IMR-90 (cell line): ENCODE measurements at regions not wholly inside any gene's neighbourhood (a gene's known extent, or its start where the extent isn't known, plus 50 kb on each side); places are given as distances from the start of the nearest gene placed in this dataset.

Source experiments
- ATAC-seq: fragments of 200-7000 bp; cut with Tn5 transposase; 2 replicates; pipeline ENCODE4 v1.9.1; 2020; ENCODE audit warnings: low read depth, mild to moderate bottlenecking, moderate library complexity
- BruUV-seq: library from RNA; stranded (reverse); fragments of 400-500 nt; replicated peaks from 2 replicates; lab custom pipeline; 2021; lab: Mats Ljungman, UMichigan
- CTCF ChIA-PET: fragments of 300-600 bp; formaldehyde crosslinking; extraction: SDS; loops from one replicate; lab custom pipeline; 2021; ENCODE audit warnings: antibody characterized with exemption; lab: Yijun Ruan, JAX
- POLR2A ChIA-PET: fragments of 300-600 bp; sonication (Branson Sonifier 250); formaldehyde crosslinking; loops from one replicate; lab custom pipeline; 2022; ENCODE audit warnings: antibody characterized with exemption; ENCODE audit not compliant: unreplicated experiment; lab: Charles Lee
- DNase-seq: peaks from one replicate; pipeline ENCODE4 v3.0.0; 2013
- H2AFZ ChIP-seq: replicated peaks from 2 replicates; pipeline ENCODE3; 2013; ENCODE audit warnings: low read length, mild to moderate bottlenecking; ENCODE audit not compliant: poor library complexity
- H2AK5ac ChIP-seq: 2 replicates; pipeline ENCODE4 v1.6.1; 2013; ENCODE audit warnings: low read depth, low read length, inconsistent platforms
- H2AK9ac ChIP-seq: replicated peaks from 2 replicates; pipeline ENCODE3; 2013; ENCODE audit warnings: mild to moderate bottlenecking, low read depth, low read length, moderate library complexity; ENCODE audit not compliant: poor library complexity
- H2BK120ac ChIP-seq: 2 replicates; pipeline ENCODE4 v1.6.1; 2013; ENCODE audit warnings: low read depth, low read length, inconsistent platforms
- H2BK15ac ChIP-seq: 3 replicates; pipeline ENCODE4 v1.6.1; 2013; ENCODE audit warnings: low read depth, low read length, inconsistent platforms
- H2BK20ac ChIP-seq: 2 replicates; pipeline ENCODE4 v1.6.1; 2013; ENCODE audit warnings: low read depth, mild to moderate bottlenecking, inconsistent platforms, low read length, moderate library complexity
- H2BK5ac ChIP-seq: 2 replicates; pipeline ENCODE4 v1.6.1; 2013; ENCODE audit warnings: mild to moderate bottlenecking, low read depth, low read length, inconsistent platforms; ENCODE audit not compliant: poor library complexity, severe bottlenecking
- H3K14ac ChIP-seq: replicated peaks from 2 replicates; pipeline ENCODE4 v1.6.1; 2013; ENCODE audit warnings: low read depth, low read length, inconsistent platforms
- H3K18ac ChIP-seq: 2 replicates; pipeline ENCODE4 v1.6.1; 2013; ENCODE audit warnings: low read depth, low read length, control low read depth
- H3K23ac ChIP-seq: 2 replicates; pipeline ENCODE4 v1.6.1; 2013; ENCODE audit warnings: low read depth, low read length, inconsistent platforms
- H3K27ac ChIP-seq: 2 replicates; pipeline ENCODE4 v1.5.1; 2013; ENCODE audit warnings: mild to moderate bottlenecking, control low read depth, low read length; ENCODE audit not compliant: insufficient read depth
- H3K27me3 ChIP-seq: 2 replicates; pipeline ENCODE4 v1.6.1; 2013; ENCODE audit warnings: low read length; ENCODE audit not compliant: control insufficient read depth, insufficient read depth
- H3K36me3 ChIP-seq: 2 replicates; pipeline ENCODE4 v1.6.1; 2013; ENCODE audit warnings: low read length, mixed read lengths; ENCODE audit not compliant: control insufficient read depth, insufficient read depth
- H3K4ac ChIP-seq: 2 replicates; pipeline ENCODE4 v1.6.1; 2013; ENCODE audit warnings: low read depth, low read length, inconsistent platforms
- H3K4me1 ChIP-seq: 2 replicates; pipeline ENCODE4 v1.6.1; 2013; ENCODE audit warnings: low read length, mixed read lengths; ENCODE audit not compliant: control insufficient read depth, insufficient read depth
- H3K4me2 ChIP-seq: 2 replicates; pipeline ENCODE4 v1.6.1; 2013; ENCODE audit warnings: low read depth, mild to moderate bottlenecking, control low read depth, low read length, moderate library complexity
- H3K4me3 ChIP-seq: 2 replicates; pipeline ENCODE4 v1.5.1; 2013; ENCODE audit warnings: low read depth, mild to moderate bottlenecking, control low read depth, low read length, moderate library complexity; ENCODE audit not compliant: insufficient read depth
- H3K56ac ChIP-seq: 2 replicates; pipeline ENCODE4 v1.6.1; 2013; ENCODE audit warnings: low read length, inconsistent platforms; ENCODE audit not compliant: insufficient read depth; ENCODE audit errors: extremely low read depth
- H3K79me1 ChIP-seq, 2 experiments: 2 replicates each; pipeline ENCODE4 v1.6.1; 2013; ENCODE audit warnings: low read length in 2 of 2, inconsistent platforms in 1 of 2, low read depth in 1 of 2
- H3K9ac ChIP-seq: 2 replicates; pipeline ENCODE4 v1.6.1; 2013; ENCODE audit warnings: low read depth, low read length, control low read depth
- H3K9me1 ChIP-seq: 2 replicates; pipeline ENCODE4 v1.6.1; 2013; ENCODE audit warnings: low read length, inconsistent platforms; ENCODE audit not compliant: insufficient read depth
- H3K9me3 ChIP-seq: 2 replicates; pipeline ENCODE4 v1.6.1; 2013; ENCODE audit warnings: low read length; ENCODE audit not compliant: control insufficient read depth, insufficient read depth
- H4K20me1 ChIP-seq: 2 replicates; pipeline ENCODE4 v1.6.1; 2013; ENCODE audit warnings: low read length, inconsistent platforms; ENCODE audit not compliant: insufficient read depth
- H4K5ac ChIP-seq: 2 replicates; pipeline ENCODE4 v1.6.1; 2013; ENCODE audit warnings: mild to moderate bottlenecking, low read depth, low read length, control low read depth
- H4K8ac ChIP-seq, 2 experiments: 2 replicates each; pipeline ENCODE4 v1.6.1; 2013; ENCODE audit warnings: low read depth in 2 of 2, low read length in 2 of 2, control low read depth in 1 of 2, inconsistent platforms in 1 of 2
- H4K91ac ChIP-seq: 2 replicates; pipeline ENCODE4 v1.6.1; 2013; ENCODE audit warnings: low read depth, low read length, inconsistent platforms; ENCODE audit not compliant: insufficient read depth
- BHLHE40 ChIP-seq: fragments of 150-350 bp; IDR thresholded peaks from 2 replicates; pipeline ENCODE4 v1.6.1; 2016; ENCODE audit warnings: mild to moderate bottlenecking, low read depth, low read length
- CEBPB ChIP-seq: IDR thresholded peaks from 2 replicates; pipeline ENCODE4 v1.6.1; 2012; ENCODE audit warnings: low read depth, low read length, improper control_type of control experiment
- CHD1 ChIP-seq: IDR thresholded peaks from 2 replicates; pipeline ENCODE4 v1.6.1; 2012; ENCODE audit warnings: low read depth, low read length, improper control_type of control experiment
- FOS ChIP-seq: fragments of 150-350 bp; IDR thresholded peaks from 2 replicates; pipeline ENCODE4 v1.6.1; 2016; ENCODE audit warnings: low read depth, low read length
- MAFK ChIP-seq: IDR thresholded peaks from 2 replicates; pipeline ENCODE4 v1.6.1; 2012; ENCODE audit warnings: low read depth, low read length, improper control_type of control experiment
- MAZ ChIP-seq: IDR thresholded peaks from 2 replicates; pipeline ENCODE4 v1.6.1; 2012; ENCODE audit warnings: low read depth, mild to moderate bottlenecking, low read length, improper control_type of control experiment, moderate library complexity, borderline replicate concordance
- MXI1 ChIP-seq: IDR thresholded peaks from 2 replicates; pipeline ENCODE4 v1.6.1; 2012; ENCODE audit warnings: low read depth, mild to moderate bottlenecking, low read length, moderate library complexity, borderline replicate concordance
- NFE2L2 ChIP-seq: fragments of 150-350 bp; IDR thresholded peaks from 2 replicates; pipeline ENCODE4 v1.6.1; 2016; ENCODE audit warnings: low read depth, mild to moderate bottlenecking, low read length
- POLR2A ChIP-seq: IDR thresholded peaks from 2 replicates; pipeline ENCODE4 v1.6.1; 2012; ENCODE audit warnings: mild to moderate bottlenecking, low read depth, low read length
- RCOR1 ChIP-seq: IDR thresholded peaks from 2 replicates; pipeline ENCODE4 v1.6.1; 2012; ENCODE audit warnings: mild to moderate bottlenecking, low read length, improper control_type of control experiment; ENCODE audit not compliant: insufficient replicate concordance
- RFX5 ChIP-seq: IDR thresholded peaks from 2 replicates; pipeline ENCODE4 v1.8.0; 2012; ENCODE audit warnings: low read depth, mild to moderate bottlenecking, low read length, moderate library complexity
- WGBS, 2 experiments: methylation state at CpG; one replicate each; pipeline versions ENCODE4 v1.1.5 to v1.1.7; 2013; ENCODE audit warnings: missing lambda C conversion rate in 2 of 2; ENCODE audit not compliant: insufficient read length in 1 of 2; ENCODE audit errors: extremely low coverage in 2 of 2; 5-methylcytosine and 5-hydroxymethylcytosine counted together
- dilution Hi-C: fragments of 300-500 bp; cut with HindIII; formaldehyde crosslinking; loops from one replicate; pipeline ENCODE4 v1.14.3; 2018; ENCODE audit warnings: low sequenced_read_pairs; ENCODE audit not compliant: unreplicated experiment
- in situ Hi-C: fragments of 300-500 bp; cut with MboI; formaldehyde crosslinking; loops from 3 replicates; pipeline ENCODE4 v1.14.3; 2019; ENCODE audit warnings: low sequenced_read_pairs, inconsistent platforms, mixed read lengths
- intact Hi-C: fragments of 100-400 bp; cut with micrococcal nuclease; formaldehyde crosslinking; loops from 2 replicates; pipeline ENCODE4 v1.10.0; 2022
- TF ChIP-seq, protein P1 (sequence below): fragments of 150-350 bp; IDR thresholded peaks from 2 replicates; pipeline ENCODE4 v1.6.1; 2017; ENCODE audit warnings: mild to moderate bottlenecking, antibody characterized with exemption, low read length, low read depth
- TF ChIP-seq, protein P2 (sequence below): conservative IDR thresholded peaks from 2 replicates; pipeline ENCODE4 v1.5.1; 2012; ENCODE audit warnings: mild to moderate bottlenecking, low read depth, low read length, improper control_type of control experiment
- TF ChIP-seq, protein P3 (sequence below): fragments of 150-350 bp; IDR thresholded peaks from 2 replicates; pipeline ENCODE4 v1.6.1; 2016; ENCODE audit warnings: low read depth, mild to moderate bottlenecking, low read length, moderate library complexity, borderline replicate concordance

DNA sequence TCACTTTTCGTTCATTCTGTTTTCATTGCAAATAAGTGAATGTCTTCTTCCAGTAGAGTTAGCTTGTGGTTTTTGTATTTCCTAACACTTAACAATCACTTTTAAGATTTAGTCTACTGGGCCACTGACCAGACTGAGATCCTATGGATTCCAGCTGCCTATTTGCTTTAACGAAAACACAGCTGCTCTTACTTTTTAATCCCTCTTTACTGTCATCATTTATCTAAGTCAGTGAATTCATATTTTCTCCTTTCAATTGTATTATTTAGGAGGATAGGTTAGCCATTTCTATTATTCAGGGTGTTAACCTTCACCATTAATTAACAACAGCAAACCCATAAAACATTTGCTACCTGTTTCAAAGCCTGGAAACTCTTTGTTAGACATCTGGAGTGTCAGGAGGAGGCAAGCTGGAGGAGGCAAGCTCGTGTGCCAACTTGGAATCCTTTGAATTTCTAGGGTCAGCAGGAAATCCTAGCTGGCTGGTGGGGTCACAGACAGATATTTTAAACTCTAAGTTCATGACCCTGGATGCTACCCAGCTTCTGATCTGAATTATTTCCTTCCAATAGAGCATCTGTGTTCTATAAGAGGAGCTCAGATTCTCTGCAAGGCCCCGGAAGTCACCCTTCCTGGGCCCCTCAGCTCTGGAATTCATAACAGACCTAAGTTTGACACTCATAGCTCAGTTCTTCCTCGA, 385.3 kb downstream of the RBM43 start:
- peaks cover 12% of the 10 kb centered on the region for H3K4me1 ChIP-seq
- CTCF ChIA-PET, result interaction anchor here (0.7 to 1.3 kb wide), 4 partner anchors 33 to 362 kb away, joined by 3 read pairs; no protein-coding TSS in a partner anchor
- H4K91ac ChIP-seq, result peak overlapping the region; percentile 32; the same call in 1 of the 2 replicates
- ATAC-seq (peak; percentile 45), DNase-seq (peak; percentile 76)
- peak overlapping the region; percentile 27 for H3K18ac ChIP-seq
- peak overlapping the region; percentile 32 for H3K4me2 ChIP-seq
- H3K4me3 ChIP-seq, result no peak overlapping the region
- no peaks in the 10 kb centered on the region for H3K79me1 ChIP-seq
- H3K9me1 ChIP-seq, result no peaks in the 10 kb centered on the region
- BruUV-seq, result no TSS peak
- intact Hi-C loops, result loop anchor here (5.0 to 10.0 kb wide), 3 partner anchors 252 to 382 kb away; no protein-coding TSS in a partner anchor
- H3K23ac ChIP-seq, result no peak overlapping the region
- POLR2A ChIA-PET, result interaction anchor here (0.6 kb wide), 1 partner anchor 128 kb away, joined by 3 read pairs; no protein-coding TSS in a partner anchor
- no peak overlapping the region for H3K9ac ChIP-seq
- peak overlapping the region; percentile 91; the same call in 1 of the 2 replicates for H3K27ac ChIP-seq
- WGBS, 2 experiments, result no CpG with 5 or more reads among the region's 5 CpGs
- peaks cover 2% of the 10 kb centered on the region; the same call in 1 of the 2 replicates for H3K9me3 ChIP-seq
- H2BK15ac ChIP-seq, result peak overlapping the region; percentile 57; the same call in 2 of the 3 replicates
- H3K36me3 ChIP-seq, result no peaks in the 10 kb centered on the region
- no peak overlapping the region for H2AK5ac ChIP-seq
- H4K5ac ChIP-seq, result peak overlapping the region; percentile 75
- H2BK20ac ChIP-seq, result peak overlapping the region; percentile 4; the same call in 1 of the 2 replicates
- in situ Hi-C loops, result no loop called here
- no peak overlapping the region for H2AK9ac ChIP-seq
- H4K20me1 ChIP-seq, result no peaks in the 10 kb centered on the region
- peak overlapping the region; percentile 74 for H2BK5ac ChIP-seq
- H3K4ac ChIP-seq, result peak overlapping the region; percentile 58; the same call in 1 of the 2 replicates
- peak overlapping the region; percentile 47; the same call in 1 of the 2 replicates for H2BK120ac ChIP-seq
- peak overlapping the region; percentile 32; the same call in 1 of the 2 replicates for H3K56ac ChIP-seq
- H2AFZ ChIP-seq, result no peak overlapping the region
- H3K14ac ChIP-seq, result no peak overlapping the region; the same call in 1 of the 2 replicates
- H4K8ac ChIP-seq, result peak overlapping the region in 1 of 2 experiments; percentile 65; a peak in 3 of 4 replicates
- dilution Hi-C loops, result no loop called here
- H3K27me3 ChIP-seq, result no peaks in the 10 kb centered on the region
- TF ChIP-seq NFE2L2 (no peak), CEBPB (no peak), BHLHE40 (no peak), FOS (no peak), POLR2A (no peak), RCOR1 (no peak), RFX5 (no peak), MXI1 (no peak), MAFK (no peak), CHD1 (no peak), MAZ (no peak)
- TF ChIP-seq, protein P1, sequence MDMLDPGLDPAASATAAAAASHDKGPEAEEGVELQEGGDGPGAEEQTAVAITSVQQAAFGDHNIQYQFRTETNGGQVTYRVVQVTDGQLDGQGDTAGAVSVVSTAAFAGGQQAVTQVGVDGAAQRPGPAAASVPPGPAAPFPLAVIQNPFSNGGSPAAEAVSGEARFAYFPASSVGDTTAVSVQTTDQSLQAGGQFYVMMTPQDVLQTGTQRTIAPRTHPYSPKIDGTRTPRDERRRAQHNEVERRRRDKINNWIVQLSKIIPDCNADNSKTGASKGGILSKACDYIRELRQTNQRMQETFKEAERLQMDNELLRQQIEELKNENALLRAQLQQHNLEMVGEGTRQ, result no peak
- TF ChIP-seq, protein P2, sequence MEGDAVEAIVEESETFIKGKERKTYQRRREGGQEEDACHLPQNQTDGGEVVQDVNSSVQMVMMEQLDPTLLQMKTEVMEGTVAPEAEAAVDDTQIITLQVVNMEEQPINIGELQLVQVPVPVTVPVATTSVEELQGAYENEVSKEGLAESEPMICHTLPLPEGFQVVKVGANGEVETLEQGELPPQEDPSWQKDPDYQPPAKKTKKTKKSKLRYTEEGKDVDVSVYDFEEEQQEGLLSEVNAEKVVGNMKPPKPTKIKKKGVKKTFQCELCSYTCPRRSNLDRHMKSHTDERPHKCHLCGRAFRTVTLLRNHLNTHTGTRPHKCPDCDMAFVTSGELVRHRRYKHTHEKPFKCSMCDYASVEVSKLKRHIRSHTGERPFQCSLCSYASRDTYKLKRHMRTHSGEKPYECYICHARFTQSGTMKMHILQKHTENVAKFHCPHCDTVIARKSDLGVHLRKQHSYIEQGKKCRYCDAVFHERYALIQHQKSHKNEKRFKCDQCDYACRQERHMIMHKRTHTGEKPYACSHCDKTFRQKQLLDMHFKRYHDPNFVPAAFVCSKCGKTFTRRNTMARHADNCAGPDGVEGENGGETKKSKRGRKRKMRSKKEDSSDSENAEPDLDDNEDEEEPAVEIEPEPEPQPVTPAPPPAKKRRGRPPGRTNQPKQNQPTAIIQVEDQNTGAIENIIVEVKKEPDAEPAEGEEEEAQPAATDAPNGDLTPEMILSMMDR, result no peak
- TF ChIP-seq, protein P3, sequence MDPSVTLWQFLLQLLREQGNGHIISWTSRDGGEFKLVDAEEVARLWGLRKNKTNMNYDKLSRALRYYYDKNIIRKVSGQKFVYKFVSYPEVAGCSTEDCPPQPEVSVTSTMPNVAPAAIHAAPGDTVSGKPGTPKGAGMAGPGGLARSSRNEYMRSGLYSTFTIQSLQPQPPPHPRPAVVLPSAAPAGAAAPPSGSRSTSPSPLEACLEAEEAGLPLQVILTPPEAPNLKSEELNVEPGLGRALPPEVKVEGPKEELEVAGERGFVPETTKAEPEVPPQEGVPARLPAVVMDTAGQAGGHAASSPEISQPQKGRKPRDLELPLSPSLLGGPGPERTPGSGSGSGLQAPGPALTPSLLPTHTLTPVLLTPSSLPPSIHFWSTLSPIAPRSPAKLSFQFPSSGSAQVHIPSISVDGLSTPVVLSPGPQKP, result no peak
